OCI-LY7 (cell line): ENCODE measurements at regions not wholly inside any gene's neighbourhood (a gene's known extent, or its start where the extent isn't known, plus 50 kb on each side); places are given as distances from the start of the nearest gene placed in this dataset.

ENCODE experiments used
- BruUV-seq: library from RNA; stranded (reverse); fragments of 400-500 nt; replicated peaks from 2 replicates; lab custom pipeline; 2021; lab: Mats Ljungman, UMichigan
- CTCF ChIA-PET: fragments of 300-600 bp; sonication (Branson Sonifier 250); formaldehyde crosslinking; loops from one replicate; lab custom pipeline; 2022; ENCODE audit warnings: antibody characterized with exemption; ENCODE audit not compliant: unreplicated experiment; lab: Charles Lee
- POLR2A ChIA-PET: fragments of 300-600 bp; sonication (Branson Sonifier 250); formaldehyde crosslinking; loops from one replicate; lab custom pipeline; 2022; ENCODE audit warnings: antibody characterized with exemption; lab: Charles Lee
- DNase-seq: peaks from one replicate; pipeline ENCODE4 v3.0.0-alpha.2; 2015; ENCODE audit warnings: low spot score
- H2AFZ ChIP-seq: fragments of 200-600 bp; sonication (generic), shearing (Covaris generic); 2 replicates; pipeline ENCODE4 v1.6.1; 2014; ENCODE audit warnings: mild to moderate bottlenecking, antibody characterized with exemption, low read length, moderate library complexity
- H3K27ac ChIP-seq: fragments of 200-600 bp; sonication (generic); 2 replicates; pipeline ENCODE4 v1.5.1; 2014; ENCODE audit warnings: mixed run types, low read depth, mild to moderate bottlenecking, moderate library complexity, low read length, inconsistent platforms; ENCODE audit not compliant: poor library complexity, severe bottlenecking
- H3K36me3 ChIP-seq: fragments of 200-600 bp; sonication (generic); 2 replicates; pipeline ENCODE4 v1.6.1; 2014; ENCODE audit warnings: mild to moderate bottlenecking, antibody characterized with exemption, low read length, moderate library complexity, mixed read lengths; ENCODE audit not compliant: insufficient read depth
- H3K4me1 ChIP-seq: fragments of 200-600 bp; sonication (generic); 2 replicates; pipeline ENCODE4 v1.5.1; 2014; ENCODE audit warnings: mild to moderate bottlenecking, low read length; ENCODE audit not compliant: insufficient read depth, poor library complexity, severe bottlenecking
- H3K4me2 ChIP-seq: fragments of 200-600 bp; sonication (generic); 2 replicates; pipeline ENCODE4 v1.6.1; 2014; ENCODE audit warnings: mild to moderate bottlenecking, low read length
- H3K4me3 ChIP-seq: fragments of 200-600 bp; sonication (generic); 2 replicates; pipeline ENCODE4 v1.5.1; 2014; ENCODE audit warnings: mild to moderate bottlenecking, low read depth, low read length; ENCODE audit not compliant: poor library complexity, severe bottlenecking
- H3K79me2 ChIP-seq: fragments of 200-600 bp; sonication (generic); 2 replicates; pipeline ENCODE4 v1.6.1; 2016; ENCODE audit warnings: low read depth, mild to moderate bottlenecking, low read length, moderate library complexity, mixed read lengths; ENCODE audit not compliant: insufficient read depth
- H3K9me2 ChIP-seq: fragments of 200-600 bp; sonication (generic); 2 replicates; pipeline ENCODE4 v1.6.1; 2016; ENCODE audit warnings: mild to moderate bottlenecking, low read length, mixed read lengths; ENCODE audit not compliant: insufficient read depth
- H3K9me3 ChIP-seq: fragments of 200-600 bp; sonication (generic); 2 replicates; pipeline ENCODE4 v1.6.1; 2014; ENCODE audit warnings: mild to moderate bottlenecking, mixed run types, low read length, mixed read lengths
- H4K20me1 ChIP-seq: fragments of 200-600 bp; sonication (generic); 2 replicates; pipeline ENCODE4 v1.6.1; 2014; ENCODE audit warnings: mild to moderate bottlenecking, antibody characterized with exemption, low read length, moderate library complexity, mixed read lengths; ENCODE audit not compliant: insufficient read depth
- EZH2phosphoT487 ChIP-seq: fragments of 200-600 bp; sonication (generic); IDR thresholded peaks from 2 replicates; pipeline ENCODE4 v1.6.1; 2018; ENCODE audit warnings: low read depth, borderline replicate concordance, mild to moderate bottlenecking, mixed run types, antibody characterized with exemption, low read length, moderate library complexity, mixed read lengths
- intact Hi-C: fragments of 100-400 bp; cut with micrococcal nuclease; formaldehyde crosslinking; loops from one replicate; pipeline ENCODE4 v1.10.0; 2022; ENCODE audit not compliant: unreplicated experiment
- TF ChIP-seq, protein P1 (sequence below): fragments of 200-600 bp; sonication (generic); conservative IDR thresholded peaks from 2 replicates; pipeline ENCODE4 v1.5.1; 2014; ENCODE audit warnings: mild to moderate bottlenecking, antibody characterized with exemption, low read length, moderate library complexity, mixed read lengths

- H3K9me2 ChIP-seq = no peaks in the 10 kb centered on the region
- no peak overlapping the region for H3K27ac ChIP-seq
- no peak overlapping the region for H2AFZ ChIP-seq
- no peaks in the 10 kb centered on the region for H3K4me1 ChIP-seq
- H3K36me3 ChIP-seq = no peaks in the 10 kb centered on the region
- POLR2A ChIA-PET = interaction anchor here (0.6 kb wide), 1 partner anchor 270 kb away, joined by 5 read pairs; no protein-coding TSS in a partner anchor
- CTCF ChIA-PET = no interaction called here
- H3K79me2 ChIP-seq = no peaks in the 10 kb centered on the region
- TF ChIP-seq, protein P1, sequence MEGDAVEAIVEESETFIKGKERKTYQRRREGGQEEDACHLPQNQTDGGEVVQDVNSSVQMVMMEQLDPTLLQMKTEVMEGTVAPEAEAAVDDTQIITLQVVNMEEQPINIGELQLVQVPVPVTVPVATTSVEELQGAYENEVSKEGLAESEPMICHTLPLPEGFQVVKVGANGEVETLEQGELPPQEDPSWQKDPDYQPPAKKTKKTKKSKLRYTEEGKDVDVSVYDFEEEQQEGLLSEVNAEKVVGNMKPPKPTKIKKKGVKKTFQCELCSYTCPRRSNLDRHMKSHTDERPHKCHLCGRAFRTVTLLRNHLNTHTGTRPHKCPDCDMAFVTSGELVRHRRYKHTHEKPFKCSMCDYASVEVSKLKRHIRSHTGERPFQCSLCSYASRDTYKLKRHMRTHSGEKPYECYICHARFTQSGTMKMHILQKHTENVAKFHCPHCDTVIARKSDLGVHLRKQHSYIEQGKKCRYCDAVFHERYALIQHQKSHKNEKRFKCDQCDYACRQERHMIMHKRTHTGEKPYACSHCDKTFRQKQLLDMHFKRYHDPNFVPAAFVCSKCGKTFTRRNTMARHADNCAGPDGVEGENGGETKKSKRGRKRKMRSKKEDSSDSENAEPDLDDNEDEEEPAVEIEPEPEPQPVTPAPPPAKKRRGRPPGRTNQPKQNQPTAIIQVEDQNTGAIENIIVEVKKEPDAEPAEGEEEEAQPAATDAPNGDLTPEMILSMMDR = no peak
- no peak for TF ChIP-seq EZH2phosphoT487
- H3K9me3 ChIP-seq = no peaks in the 10 kb centered on the region
- H3K4me2 ChIP-seq = no peak overlapping the region
- DNase-seq = no peak
- no peaks in the 10 kb centered on the region for H4K20me1 ChIP-seq
- intact Hi-C loops = no loop called here
- H3K4me3 ChIP-seq = no peak overlapping the region
- BruUV-seq = no TSS peak
These were observed 171.6 kb downstream of the TMEM200A start for GRCh38 chr6:130537447-130537846.

GRCh38 chr6:130547723-130548122, 181.9 kb downstream of the TMEM200A start:
- Histone ChIP-seq H3K79me2 (no peaks in the 10 kb centered on the region), H4K20me1 (no peaks in the 10 kb centered on the region), H3K27ac (no peak overlapping the region), H3K4me3 (no peak overlapping the region), H3K9me2 (no peaks in the 10 kb centered on the region), H3K4me1 (no peaks in the 10 kb centered on the region), H3K9me3 (no peaks in the 10 kb centered on the region), H3K36me3 (no peaks in the 10 kb centered on the region), H2AFZ (no peak overlapping the region), H3K4me2 (no peak overlapping the region)
- CTCF ChIA-PET = no interaction called here
- TF ChIP-seq, protein P1 = no peak
- no peak for TF ChIP-seq EZH2phosphoT487
- BruUV-seq = no TSS peak
- no peak for DNase-seq
- intact Hi-C loops = no loop called here
- POLR2A ChIA-PET = interaction anchor here (0.6 kb wide), 2 partner anchors 9 to 628 kb away, joined by 3 read pairs; no protein-coding TSS in a partner anchor

DNA sequence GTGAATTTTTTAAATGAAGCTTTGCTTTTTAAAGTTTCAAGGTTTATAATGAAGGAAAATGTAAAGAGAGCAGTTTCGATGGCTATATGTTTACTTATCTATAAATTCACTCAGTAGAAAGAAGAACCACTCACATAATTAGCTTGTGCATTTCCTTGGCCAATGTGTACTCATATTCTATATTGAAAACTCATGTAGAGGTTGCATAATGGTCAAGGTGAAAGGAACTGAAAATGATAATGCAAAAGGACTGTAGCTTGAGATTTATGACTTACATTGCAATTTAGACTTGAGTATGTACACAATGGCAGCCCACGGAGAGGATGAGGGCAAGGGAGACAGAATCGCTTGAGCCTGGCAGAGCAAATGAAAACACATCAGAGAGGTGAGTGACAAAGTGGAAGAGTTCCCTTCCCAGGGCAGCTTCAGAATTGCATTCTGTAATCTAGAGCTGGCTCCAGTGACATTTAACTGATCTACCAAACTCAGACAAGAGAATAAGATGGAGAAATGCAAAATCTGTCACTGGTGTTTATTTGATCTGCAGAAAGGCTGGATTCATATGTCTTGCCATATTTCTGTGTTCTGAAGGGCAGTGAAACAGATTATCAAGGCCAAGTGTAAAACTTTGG, 191.8 kb downstream of the TMEM200A start:
- ChIA-PET POLR2A (interaction anchor here (0.7 to 1.2 kb wide), 2 partner anchors 19 to 56 kb away, joined by 3 to 5 read pairs; no protein-coding TSS in a partner anchor), CTCF (no interaction called here)
- no TSS peak for BruUV-seq

More for the DNA sequence above, 191.8 kb downstream of the TMEM200A start:
- no peak overlapping the region; the same call in 1 of the 2 replicates for H3K4me2 ChIP-seq
- no peaks in the 10 kb centered on the region for H3K36me3 ChIP-seq
- H3K4me1 ChIP-seq = no peaks in the 10 kb centered on the region
- H3K27ac ChIP-seq = no peak overlapping the region
- no peaks in the 10 kb centered on the region for H3K9me2 ChIP-seq
- no peak for TF ChIP-seq EZH2phosphoT487
- TF ChIP-seq, protein P1 = no peak
- no peaks in the 10 kb centered on the region for H4K20me1 ChIP-seq
- intact Hi-C loops = no loop called here
- no peak overlapping the region for H3K4me3 ChIP-seq
- DNase-seq = no peak
- no peaks in the 10 kb centered on the region for H3K79me2 ChIP-seq
- no peak overlapping the region; the same call in 1 of the 2 replicates for H2AFZ ChIP-seq
- H3K9me3 ChIP-seq = no peaks in the 10 kb centered on the region
